ENCODE measurements at regions not wholly inside any gene's neighbourhood (a gene's known extent, or its start where the extent isn't known, plus 50 kb on each side); places are given as distances from the start of the nearest gene placed in this dataset.

GRCh38 chr9:83133316-83133715 is 70.4 kb upstream of the RASEF start (continued):
- TF ChIP-seq ZNF280D (tag by site-specific recombination; IDR thresholded peaks at IDR 0.05) = no peak
- TF ChIP-seq HOXC10 (CRISPR knock-in tag; IDR thresholded peaks at IDR 0.05) = no peak
- TF ChIP-seq, protein P1, sequence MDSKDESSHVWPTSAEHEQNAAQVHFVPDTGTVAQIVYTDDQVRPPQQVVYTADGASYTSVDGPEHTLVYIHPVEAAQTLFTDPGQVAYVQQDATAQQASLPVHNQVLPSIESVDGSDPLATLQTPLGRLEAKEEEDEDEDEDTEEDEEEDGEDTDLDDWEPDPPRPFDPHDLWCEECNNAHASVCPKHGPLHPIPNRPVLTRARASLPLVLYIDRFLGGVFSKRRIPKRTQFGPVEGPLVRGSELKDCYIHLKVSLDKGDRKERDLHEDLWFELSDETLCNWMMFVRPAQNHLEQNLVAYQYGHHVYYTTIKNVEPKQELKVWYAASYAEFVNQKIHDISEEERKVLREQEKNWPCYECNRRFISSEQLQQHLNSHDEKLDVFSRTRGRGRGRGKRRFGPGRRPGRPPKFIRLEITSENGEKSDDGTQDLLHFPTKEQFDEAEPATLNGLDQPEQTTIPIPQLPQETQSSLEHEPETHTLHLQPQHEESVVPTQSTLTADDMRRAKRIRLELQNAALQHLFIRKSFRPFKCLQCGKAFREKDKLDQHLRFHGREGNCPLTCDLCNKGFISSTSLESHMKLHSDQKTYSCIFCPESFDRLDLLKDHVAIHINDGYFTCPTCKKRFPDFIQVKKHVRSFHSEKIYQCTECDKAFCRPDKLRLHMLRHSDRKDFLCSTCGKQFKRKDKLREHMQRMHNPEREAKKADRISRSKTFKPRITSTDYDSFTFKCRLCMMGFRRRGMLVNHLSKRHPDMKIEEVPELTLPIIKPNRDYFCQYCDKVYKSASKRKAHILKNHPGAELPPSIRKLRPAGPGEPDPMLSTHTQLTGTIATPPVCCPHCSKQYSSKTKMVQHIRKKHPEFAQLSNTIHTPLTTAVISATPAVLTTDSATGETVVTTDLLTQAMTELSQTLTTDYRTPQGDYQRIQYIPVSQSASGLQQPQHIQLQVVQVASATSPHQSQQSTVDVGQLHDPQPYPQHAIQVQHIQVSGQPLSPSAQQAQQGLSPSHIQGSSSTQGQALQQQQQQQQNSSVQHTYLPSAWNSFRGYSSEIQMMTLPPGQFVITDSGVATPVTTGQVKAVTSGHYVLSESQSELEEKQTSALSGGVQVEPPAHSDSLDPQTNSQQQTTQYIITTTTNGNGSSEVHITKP (tag by site-specific recombination; IDR thresholded peaks at IDR 0.05) = no peak
- no peak for TF ChIP-seq ZNF677 (tag by site-specific recombination; IDR thresholded peaks at IDR 0.05)
- no peak for TF ChIP-seq EGR2 (tag by site-specific recombination; IDR thresholded peaks at IDR 0.05; ENCODE audit: low read depth)

DNA sequence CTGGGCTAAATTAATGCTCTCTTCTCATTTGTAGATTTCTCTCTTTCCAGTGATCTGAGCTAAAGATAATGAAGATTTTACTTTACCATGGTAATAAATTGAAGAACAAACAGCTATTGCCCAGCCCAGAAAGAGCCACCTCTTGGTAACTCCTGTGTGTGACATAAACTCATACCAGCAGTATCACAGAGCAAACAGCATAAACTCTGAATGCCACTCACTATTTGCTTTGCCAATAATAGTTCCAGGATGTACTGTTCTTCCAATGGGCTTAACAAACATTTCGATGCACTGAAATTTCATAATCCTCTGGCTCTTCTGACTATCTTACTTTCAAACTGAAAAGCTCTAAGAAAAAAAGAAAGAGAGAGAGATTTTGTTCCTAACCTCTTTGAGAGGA is 69.8 kb upstream of the RASEF start:
- CTCF ChIA-PET = no interaction called here
- no peaks in the 10 kb centered on the region for H3K4me1 ChIP-seq (ENCODE audit: control insufficient read depth, insufficient read depth, low read length)
- no peak overlapping the region for H3K27ac ChIP-seq (ENCODE audit: extremely low read depth, low read depth, low read length)
- TF ChIP-seq, protein P2, sequence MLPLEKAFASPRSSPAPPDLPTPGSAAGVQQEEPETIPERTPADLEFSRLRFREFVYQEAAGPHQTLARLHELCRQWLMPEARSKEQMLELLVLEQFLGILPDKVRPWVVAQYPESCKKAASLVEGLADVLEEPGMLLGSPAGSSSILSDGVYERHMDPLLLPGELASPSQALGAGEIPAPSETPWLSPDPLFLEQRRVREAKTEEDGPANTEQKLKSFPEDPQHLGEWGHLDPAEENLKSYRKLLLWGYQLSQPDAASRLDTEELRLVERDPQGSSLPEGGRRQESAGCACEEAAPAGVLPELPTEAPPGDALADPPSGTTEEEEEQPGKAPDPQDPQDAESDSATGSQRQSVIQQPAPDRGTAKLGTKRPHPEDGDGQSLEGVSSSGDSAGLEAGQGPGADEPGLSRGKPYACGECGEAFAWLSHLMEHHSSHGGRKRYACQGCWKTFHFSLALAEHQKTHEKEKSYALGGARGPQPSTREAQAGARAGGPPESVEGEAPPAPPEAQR (tag by site-specific recombination; IDR thresholded peaks at IDR 0.05) = no peak
- no peak for TF ChIP-seq ZNF366 (tag by site-specific recombination; conservative IDR thresholded peaks at IDR 0.05)
- TF ChIP-seq ZNF544 (tag by site-specific recombination; IDR thresholded peaks at IDR 0.05) = no peak
- TF ChIP-seq ZSCAN30 (tag by site-specific recombination; IDR thresholded peaks at IDR 0.05) = no peak
- no peak for TF ChIP-seq ZNF660 (tag by site-specific recombination; IDR thresholded peaks at IDR 0.05)
- TF ChIP-seq ZNF776 (tag by site-specific recombination; IDR thresholded peaks at IDR 0.05; ENCODE audit: borderline replicate concordance) = no peak
- TF ChIP-seq ZNF341 (tag by site-specific recombination; IDR thresholded peaks at IDR 0.05; ENCODE audit: low read depth) = no peak
- TF ChIP-seq ZNF561 (tag by site-specific recombination; IDR thresholded peaks at IDR 0.05; ENCODE audit: borderline replicate concordance) = no peak
- TF ChIP-seq ZBTB20 (tag by site-specific recombination; IDR thresholded peaks at IDR 0.05) = no peak
- TF ChIP-seq ZFP37 (tag by site-specific recombination; IDR thresholded peaks at IDR 0.05) = no peak
- no peak for TF ChIP-seq ZNF175 (tag by site-specific recombination; IDR thresholded peaks at IDR 0.05)
- no peak for TF ChIP-seq ZNF501 (tag by site-specific recombination; IDR thresholded peaks at IDR 0.05)
- TF ChIP-seq ZNF529 (tag by site-specific recombination; IDR thresholded peaks at IDR 0.05; ENCODE audit: insufficient replicate concordance) = no peak
- no peak for TF ChIP-seq ZNF311 (tag by site-specific recombination; IDR thresholded peaks at IDR 0.05; ENCODE audit: borderline replicate concordance)
- no peak for TF ChIP-seq PRDM1 (tag by site-specific recombination; IDR thresholded peaks at IDR 0.05)
- TF ChIP-seq SP7 (tag by site-specific recombination; IDR thresholded peaks at IDR 0.05) = no peak
- TF ChIP-seq, protein P3, sequence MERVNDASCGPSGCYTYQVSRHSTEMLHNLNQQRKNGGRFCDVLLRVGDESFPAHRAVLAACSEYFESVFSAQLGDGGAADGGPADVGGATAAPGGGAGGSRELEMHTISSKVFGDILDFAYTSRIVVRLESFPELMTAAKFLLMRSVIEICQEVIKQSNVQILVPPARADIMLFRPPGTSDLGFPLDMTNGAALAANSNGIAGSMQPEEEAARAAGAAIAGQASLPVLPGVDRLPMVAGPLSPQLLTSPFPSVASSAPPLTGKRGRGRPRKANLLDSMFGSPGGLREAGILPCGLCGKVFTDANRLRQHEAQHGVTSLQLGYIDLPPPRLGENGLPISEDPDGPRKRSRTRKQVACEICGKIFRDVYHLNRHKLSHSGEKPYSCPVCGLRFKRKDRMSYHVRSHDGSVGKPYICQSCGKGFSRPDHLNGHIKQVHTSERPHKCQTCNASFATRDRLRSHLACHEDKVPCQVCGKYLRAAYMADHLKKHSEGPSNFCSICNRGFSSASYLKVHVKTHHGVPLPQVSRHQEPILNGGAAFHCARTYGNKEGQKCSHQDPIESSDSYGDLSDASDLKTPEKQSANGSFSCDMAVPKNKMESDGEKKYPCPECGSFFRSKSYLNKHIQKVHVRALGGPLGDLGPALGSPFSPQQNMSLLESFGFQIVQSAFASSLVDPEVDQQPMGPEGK (tag by site-specific recombination; IDR thresholded peaks at IDR 0.05) = no peak
- POLR2A ChIA-PET = no interaction called here
- H3K36me3 ChIP-seq (ENCODE audit: control insufficient read depth in 2 of 2, insufficient read depth in 1 of 2, low read length in 2 of 2) = no peaks in the 10 kb centered on the region
- H3K4me3 ChIP-seq (ENCODE audit: low read depth, low read length) = no peak overlapping the region
- H3K9me3 ChIP-seq (ENCODE audit: control insufficient read depth, insufficient read depth, low read depth, low read length) = no peaks in the 10 kb centered on the region

Measured in HEK293 (cell line).